Epithelial cell of prostate (primary cell): ENCODE measurements at regions not wholly inside any gene's neighbourhood (a gene's known extent, or its start where the extent isn't known, plus 50 kb on each side); places are given as distances from the start of the nearest gene placed in this dataset.

Experiments
- DNase-seq: peaks from one replicate; pipeline ENCODE4 v3.0.0-alpha.2; 2011; ENCODE audit warnings: low read depth, low spot score
- H3K27ac ChIP-seq: fragments of 450-650 bp; 2 replicates; pipeline ENCODE4 v1.5.1; 2017; ENCODE audit warnings: mild to moderate bottlenecking

DNA sequence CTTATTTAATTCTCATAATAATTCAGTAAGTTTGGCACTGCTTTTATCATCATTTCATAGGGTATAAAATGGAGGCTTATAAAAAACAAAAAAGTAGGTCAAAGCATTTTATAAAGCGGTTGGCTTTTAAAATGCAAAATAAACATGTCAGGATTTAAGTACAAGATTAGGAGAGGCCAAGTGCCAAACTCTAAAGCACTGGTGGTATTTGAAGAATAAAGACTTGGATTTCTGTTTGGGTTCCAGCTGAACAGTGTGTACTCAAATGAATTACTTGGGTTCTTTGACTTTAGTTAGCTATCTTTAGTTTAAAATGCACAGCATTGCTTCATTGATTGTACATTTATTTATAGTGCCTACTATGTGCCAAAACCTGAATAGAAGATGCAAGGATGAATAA is 966.6 kb upstream of the SEL1L start:
- H3K27ac ChIP-seq = no peak overlapping the region
- DNase-seq = no peak

DNA sequence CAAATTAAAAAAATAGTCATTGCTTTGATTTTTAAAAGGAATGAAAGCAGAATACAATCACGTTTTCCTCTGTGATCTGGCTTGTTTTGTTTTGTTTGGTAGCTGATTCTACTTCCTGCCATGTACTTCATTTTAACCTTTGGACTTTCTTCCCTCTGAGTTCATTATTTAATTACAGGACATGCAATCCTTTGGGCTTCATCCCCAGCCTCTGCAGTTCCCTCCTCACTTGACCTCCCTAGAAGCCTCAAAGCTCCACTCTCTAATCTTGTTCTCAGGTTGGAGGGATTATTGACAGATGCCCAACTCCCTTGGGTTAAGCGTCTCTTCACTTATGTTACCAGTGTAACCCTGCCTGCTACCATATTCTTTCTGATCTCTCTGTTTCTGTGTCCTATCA is 967.9 kb upstream of the SEL1L start:
- no peak for DNase-seq
- H3K27ac ChIP-seq = no peak overlapping the region

DNA sequence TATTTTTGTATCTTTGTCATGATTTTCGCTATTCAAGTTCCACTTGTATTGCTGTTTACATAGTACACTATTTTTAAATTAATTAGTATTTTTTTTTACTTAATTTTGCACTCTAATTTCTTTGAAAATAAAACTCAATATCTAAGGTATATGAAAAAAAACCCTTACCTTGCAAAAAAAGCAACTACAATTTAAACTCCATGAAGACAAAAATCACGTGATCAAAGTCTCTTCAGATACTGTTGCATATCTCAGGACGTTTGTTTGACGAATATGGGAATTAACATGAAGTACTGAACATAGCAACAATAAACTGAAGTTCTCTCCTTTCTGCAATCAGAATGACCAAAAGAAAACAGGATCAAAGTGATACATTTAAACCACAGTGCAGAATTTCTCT is 968.4 kb upstream of the SEL1L start:
- no peak for DNase-seq

DNA sequence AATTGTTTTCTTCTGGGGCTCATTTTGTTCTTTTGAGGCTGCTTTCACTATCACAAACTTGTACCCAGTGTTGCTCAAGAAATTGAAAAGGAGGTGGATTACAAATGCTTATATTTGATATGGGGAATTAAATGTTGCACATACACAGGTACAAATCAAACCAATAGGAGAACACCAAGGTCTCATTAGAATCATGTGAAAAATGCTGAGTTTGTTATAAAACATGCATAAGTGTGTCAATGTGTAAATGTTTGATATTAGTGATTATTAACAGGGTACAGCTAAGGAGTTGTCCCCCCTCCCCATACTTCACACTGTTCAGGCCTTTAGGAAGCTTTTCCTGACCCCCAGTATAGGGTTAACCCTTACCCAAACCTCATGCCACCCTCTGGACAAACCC is 971.2 kb upstream of the SEL1L start:
- H3K27ac ChIP-seq = no peak overlapping the region
- no peak for DNase-seq

More for the DNA sequence above, 968.4 kb upstream of the SEL1L start:
- no peak overlapping the region for H3K27ac ChIP-seq

DNA sequence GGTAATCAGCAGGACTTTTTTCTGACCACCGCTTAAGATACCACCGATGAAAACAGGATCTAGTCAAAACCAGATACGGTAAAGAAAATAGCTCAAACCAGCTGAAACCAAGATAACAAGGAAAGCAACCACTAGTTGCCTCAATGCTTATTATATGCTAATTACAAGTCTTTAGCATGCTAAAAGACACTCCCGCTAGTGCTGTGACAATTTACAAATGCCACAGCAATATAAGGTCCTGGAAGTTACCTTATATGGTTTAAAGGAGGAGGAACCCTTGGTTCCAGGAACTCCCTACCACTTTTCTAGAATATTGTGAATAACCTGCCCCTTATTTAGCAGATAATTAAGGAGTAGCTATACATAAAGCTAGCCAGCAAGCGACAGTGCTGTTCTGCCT is 976.4 kb upstream of the SEL1L start:
- no peak for DNase-seq
- no peak overlapping the region for H3K27ac ChIP-seq

DNA sequence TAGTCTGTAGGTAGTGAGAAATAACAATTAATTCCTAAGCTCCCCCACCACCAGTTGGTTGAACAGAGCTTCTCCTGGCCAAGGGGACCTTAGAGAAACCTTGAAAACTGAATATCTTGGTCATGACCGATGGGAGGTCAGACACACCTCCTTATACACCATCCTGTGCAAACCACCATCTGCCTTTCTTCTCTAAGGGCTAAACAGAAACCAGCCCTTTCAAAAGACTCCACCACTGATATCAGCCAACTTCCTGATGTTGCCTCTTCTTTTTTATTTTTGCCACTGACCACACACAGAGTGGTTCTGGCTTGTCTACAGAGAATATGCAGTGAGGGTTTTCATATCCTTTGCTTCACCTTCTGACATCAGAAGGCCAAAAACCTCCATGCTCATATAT is 977.7 kb upstream of the SEL1L start:
- no peak for DNase-seq
- no peak overlapping the region for H3K27ac ChIP-seq

DNA sequence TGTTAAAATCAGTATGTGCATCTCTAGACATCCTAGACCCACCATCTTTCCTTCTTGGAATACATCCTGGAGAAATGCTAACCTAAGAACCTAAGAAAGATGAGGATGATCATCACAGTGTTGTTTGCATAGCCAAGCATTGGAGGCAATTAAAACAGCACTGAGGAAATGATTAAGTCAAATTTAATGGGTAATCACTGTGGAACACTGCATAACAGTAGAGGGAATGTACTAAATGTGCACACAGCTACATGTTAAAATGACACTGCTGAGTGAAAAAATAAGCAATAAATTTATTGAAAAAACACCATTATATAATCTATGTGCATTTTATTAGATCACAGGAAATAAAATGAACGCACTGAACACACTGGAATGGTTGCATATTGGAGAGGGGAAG is 987.1 kb upstream of the SEL1L start:
- no peak overlapping the region for H3K27ac ChIP-seq
- DNase-seq = no peak

DNA sequence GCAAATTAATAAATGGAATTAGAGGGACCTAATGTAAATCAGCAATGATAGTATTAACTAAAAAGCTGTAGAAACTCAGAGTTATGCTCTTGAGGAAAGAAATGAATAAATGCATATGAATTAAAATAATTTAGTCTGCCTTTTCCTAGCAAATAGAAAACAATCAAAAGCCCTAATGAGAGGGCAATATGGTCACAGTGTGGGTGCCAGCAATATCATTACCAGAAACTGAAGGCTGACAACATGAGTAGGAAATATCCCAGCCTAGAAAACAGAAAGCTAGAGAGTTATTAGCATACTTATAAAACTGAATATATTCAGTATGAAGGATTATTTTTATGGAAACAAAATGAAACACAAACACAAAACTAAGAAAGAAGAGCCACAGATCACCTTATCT is 987.5 kb upstream of the SEL1L start:
- no peak overlapping the region for H3K27ac ChIP-seq
- no peak for DNase-seq

DNA sequence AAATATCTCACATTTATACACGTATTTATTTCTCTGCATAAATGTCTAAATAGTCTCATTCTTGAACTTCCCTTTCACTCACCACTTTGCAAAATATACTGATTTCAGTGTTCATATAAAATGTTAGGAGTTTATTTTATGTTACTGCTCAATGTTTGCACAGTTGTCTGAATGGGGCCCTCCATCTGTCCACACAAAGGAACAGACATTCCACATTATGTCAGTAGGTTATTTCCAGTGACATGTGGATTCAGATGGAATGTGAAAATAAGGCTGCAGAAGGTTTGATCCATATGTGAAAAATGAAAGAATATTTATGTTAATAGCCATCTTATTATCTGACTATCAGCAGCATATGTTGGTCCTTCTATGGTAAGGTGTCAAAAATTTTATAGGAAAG is 994.4 kb upstream of the SEL1L start:
- no peak for DNase-seq
- no peak overlapping the region for H3K27ac ChIP-seq

DNA sequence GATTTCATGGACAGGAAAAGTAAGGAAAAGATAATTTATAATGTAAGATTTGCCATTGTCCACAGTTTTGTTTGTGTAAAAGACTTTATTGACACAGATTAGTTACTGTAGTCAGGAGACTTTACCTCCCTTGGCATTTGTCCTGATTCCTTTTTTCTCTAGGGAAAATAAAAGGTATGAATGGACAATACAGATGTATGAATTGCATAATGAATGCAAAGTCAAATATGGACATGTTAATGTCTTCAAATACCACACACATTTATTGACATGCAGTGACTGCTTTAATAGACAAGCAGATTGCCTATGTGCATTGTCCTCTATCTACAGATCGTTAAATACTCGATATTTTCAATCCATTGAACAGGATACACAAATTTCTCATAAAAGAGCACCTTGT is 999.7 kb upstream of the SEL1L start:
- DNase-seq = no peak
- H3K27ac ChIP-seq = no peak overlapping the region

DNA sequence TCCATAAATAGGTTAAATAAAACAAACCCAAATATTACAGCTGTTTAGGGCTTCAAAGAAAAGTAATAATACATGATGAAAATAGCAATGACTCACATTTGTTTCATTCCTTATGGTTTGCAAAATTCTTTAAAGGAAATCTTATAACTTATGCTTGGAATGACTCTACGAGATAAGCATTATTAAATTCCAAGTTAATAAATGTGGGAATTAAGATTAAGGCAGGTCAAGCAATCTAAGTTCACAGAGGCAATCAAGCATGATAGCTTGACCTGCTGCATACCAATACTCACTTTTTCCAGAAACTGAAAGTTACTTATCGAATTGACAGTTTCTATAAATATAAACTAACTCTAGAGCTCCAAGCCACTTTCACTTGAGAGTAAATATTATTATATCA is 1002.9 kb upstream of the SEL1L start:
- no peak for DNase-seq
- no peak overlapping the region for H3K27ac ChIP-seq

DNA sequence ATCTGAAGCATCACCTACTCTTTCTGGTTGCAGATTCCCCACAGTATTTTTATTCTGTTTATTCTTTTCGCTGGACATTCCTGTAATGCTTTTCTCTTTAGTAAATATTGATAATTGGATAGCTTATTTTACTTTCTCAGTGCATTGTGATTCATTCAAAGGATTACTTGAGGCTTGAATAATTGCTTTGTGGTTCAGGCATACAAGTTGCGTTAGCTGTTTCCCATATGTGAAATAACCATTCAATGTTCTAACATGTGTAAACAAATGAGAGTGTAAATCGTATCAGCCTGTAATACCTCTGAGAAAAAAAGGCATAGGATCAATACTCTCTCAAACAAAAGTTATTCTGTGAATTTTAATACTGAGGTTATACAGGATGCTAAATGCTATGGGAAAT is 1004.2 kb upstream of the SEL1L start:
- H3K27ac ChIP-seq = no peak overlapping the region
- no peak for DNase-seq

DNA sequence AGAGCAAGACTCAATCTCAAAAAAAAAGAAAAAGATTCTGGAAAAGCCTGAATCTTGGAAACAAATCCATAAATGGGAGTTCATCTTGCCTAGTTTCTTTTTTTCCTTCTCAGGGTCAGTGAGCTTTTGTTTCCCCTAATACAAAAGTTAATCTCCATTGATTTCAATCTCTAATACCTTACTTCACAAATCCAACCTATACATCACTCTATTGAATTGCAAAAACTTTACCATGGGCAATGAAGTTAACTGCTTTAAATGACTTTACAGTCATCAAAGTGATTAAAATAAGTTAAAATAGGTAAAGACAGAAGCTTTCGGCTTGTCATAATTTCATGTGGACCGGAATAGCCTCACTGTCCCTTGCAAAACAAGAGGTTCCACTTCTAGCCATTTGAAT is 1012.7 kb upstream of the SEL1L start:
- no peak overlapping the region for H3K27ac ChIP-seq
- no peak for DNase-seq

DNA sequence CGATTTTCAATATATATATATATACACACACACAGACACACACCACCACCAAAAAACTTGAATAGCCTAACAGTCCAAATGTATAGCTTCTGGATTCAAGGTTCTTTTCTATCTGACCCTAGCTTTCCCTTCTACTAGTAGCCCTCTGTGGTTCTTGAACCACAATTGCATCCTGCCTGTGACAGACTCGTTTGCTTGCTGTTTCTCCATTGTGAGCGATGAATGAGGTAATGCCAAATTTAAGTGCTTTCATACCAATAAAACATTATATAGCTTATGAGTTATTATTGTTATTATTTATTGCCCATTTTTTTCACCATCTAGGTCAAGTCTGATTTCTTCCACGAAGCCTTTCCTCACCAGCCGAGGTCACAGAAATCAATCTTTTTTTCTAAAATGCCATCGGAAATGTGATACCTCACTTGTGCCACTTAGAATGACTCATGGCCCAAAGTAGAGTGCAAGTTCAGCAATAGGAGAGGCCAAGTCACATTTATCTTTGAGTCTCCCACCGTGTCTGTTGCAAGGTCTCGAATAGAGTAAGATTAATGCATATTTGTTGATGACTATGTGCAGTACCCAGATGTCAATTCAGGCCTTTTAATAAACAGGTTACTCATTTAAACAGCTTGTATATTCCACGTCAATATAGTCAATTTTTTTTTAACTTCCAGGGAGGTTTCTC is 1015.8 kb upstream of the SEL1L start:
- DNase-seq = no peak
- no peak overlapping the region for H3K27ac ChIP-seq

DNA sequence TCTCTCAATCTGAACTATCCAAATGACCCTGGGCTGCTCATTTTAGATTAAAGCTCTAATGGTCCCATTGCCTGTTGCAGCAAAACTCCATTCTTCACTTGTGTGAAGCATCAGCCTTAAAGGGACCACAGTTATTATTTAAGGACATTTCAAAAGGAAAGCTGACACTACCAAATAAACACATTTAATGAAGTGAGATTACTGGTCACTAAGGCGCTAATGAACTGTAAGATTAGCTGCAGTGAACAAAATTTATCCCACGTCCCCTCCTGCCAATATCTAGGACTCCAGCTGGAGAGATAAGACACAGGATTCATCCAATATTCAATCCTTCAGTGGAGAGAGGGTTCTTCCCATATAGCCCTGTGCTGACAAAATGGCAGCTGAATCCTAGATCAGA is 1029.2 kb upstream of the SEL1L start:
- no peak overlapping the region for H3K27ac ChIP-seq
- DNase-seq = no peak

DNA sequence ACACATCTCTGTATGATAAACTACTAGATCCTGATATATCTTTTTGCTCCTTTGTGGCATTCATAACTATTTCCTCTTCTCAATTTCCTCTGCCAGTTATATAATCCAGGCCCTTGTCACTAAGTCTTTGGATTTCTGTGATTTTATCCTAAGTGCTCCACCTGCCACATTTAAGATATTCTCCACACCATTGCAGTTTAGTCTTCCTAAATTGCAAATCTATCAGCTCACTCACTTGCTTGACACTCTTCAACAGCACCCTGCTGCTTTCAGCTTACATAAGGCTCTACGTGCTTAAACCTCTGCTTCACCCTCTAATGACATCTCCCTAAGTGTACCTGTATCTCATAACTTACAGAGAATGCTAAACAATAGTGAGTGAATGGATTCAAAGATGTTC is 1032.2 kb upstream of the SEL1L start:
- DNase-seq = no peak

DNA sequence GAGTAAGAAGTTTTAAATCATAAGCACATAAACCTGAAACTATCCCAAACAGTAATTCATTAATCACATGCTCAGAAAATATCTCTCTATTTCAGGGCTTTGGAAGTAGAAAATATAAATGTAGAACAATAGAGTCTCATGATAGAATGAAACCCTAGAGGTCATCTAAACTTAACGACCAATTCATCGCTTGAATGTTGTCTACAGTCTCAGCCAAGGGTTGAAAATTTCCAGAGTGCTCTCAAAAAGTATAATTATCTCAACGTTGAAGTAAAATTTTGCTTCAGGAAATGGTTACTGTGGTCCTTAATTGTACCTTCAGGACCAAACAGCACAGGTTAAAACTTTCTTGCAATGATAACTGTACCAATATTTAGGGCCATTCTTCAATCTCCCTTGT is 1053.6 kb upstream of the SEL1L start:
- H3K27ac ChIP-seq = no peak overlapping the region

More for the DNA sequence above, 1032.2 kb upstream of the SEL1L start:
- H3K27ac ChIP-seq = no peak overlapping the region

DNA sequence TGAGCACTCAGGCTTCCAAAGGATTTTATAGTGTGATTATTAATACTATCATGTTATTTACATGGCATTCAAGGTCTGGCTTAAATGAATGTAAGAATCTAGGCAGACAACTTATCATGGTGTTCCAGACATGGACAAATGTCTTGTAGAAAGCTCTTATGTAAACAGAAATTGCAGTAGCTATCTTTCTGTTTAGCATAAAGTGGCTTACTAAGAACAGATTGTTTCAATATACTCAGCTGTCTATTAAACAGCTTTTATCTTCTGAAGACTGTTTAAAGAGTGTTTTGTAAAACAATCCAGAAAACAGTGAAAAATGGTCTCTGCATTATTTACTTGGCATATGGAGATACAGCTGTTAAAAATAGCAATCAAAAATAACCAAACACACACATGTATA is 1061.8 kb upstream of the SEL1L start:
- DNase-seq = no peak
- no peak overlapping the region for H3K27ac ChIP-seq

More for the DNA sequence above, 1053.6 kb upstream of the SEL1L start:
- no peak for DNase-seq

DNA sequence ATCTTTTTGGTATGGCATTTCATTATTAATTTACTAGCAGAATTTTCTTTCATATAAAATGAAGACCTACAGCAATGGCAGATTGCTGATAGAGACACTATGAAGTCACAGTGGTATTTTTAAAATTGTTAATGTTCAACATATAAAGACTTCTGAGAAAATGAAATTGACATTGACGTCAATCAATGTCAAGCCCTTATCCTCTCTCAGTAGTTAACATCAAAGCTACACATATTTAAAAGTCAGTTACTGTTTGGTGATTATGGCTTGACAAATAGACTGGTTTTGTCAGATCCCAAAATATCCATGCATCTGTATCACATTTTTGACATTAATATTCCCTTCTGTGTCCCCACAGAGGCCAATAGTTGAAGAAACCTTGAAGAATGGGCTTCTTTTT is 1069.1 kb upstream of the SEL1L start:
- DNase-seq = no peak
- no peak overlapping the region for H3K27ac ChIP-seq

DNA sequence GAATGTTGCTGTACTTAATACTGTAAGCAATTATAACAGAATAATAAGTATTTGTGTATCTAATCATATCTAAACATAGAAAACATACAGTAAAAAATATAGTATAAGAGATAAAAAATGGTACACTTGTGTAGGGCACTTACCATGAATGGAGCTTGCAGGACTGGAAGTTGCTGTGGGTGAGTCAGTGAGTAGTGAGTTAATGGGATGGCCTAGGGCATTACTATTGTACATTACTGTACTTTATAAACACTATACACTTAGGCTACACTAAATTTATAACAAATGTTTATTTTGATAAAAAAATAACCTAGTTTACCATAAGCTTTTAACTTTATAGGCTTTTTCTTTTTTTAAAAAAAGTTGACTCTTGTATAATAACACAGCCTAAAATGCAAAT is 1071.2 kb upstream of the SEL1L start:
- DNase-seq = no peak
- H3K27ac ChIP-seq = no peak overlapping the region

DNA sequence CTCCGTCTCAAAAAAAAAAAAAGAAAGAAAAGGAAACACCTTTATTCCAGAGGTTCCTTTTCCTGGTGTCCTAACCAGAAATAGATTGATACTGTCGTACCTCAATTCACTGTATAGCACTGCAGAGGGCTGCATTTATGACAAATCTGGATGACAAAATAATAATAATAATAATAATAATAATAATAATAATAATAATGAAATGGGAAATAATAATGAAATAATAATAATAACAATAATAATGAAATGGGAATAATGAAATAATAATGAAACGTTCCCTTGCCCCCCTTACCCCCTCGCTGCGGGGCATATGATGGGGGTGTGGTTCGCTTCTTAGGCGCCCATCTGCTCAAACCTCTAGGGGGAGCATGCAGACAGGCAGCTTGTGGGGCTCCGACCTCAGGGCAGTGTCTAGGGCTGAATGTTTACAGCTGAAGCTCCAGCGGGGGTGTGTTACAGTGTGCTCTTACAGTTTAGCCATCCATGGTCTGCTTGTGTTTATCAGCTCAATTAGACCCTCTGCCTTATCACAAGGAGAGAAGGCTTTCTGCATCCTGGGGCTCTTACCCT is 1088.3 kb upstream of the SEL1L start:
- H3K27ac ChIP-seq = no peak overlapping the region
- no peak for DNase-seq
